Skeletal muscle satellite cell (primary cell): ENCODE measurements at regions not wholly inside any gene's neighbourhood (a gene's known extent, or its start where the extent isn't known, plus 50 kb on each side); places are given as distances from the start of the nearest gene placed in this dataset.

Experiments used
- H3K27me3 ChIP-seq: 2 replicates; pipeline ENCODE4 v1.7.0; 2013; ENCODE audit warnings: low read length; ENCODE audit not compliant: control insufficient read depth, insufficient read depth
- H3K36me3 ChIP-seq: 2 replicates; pipeline ENCODE4 v1.7.0; 2013; ENCODE audit warnings: mild to moderate bottlenecking, control low read depth, low read length; ENCODE audit not compliant: insufficient read depth
- H3K4me1 ChIP-seq: 2 replicates; pipeline ENCODE4 v1.7.0; 2013; ENCODE audit warnings: low read length; ENCODE audit not compliant: control insufficient read depth, insufficient read depth
- H3K4me2 ChIP-seq: 2 replicates; pipeline ENCODE4 v1.7.0; 2013; ENCODE audit warnings: mild to moderate bottlenecking, low read length
- H3K4me3 ChIP-seq: 2 replicates; pipeline ENCODE4 v1.7.0; 2013; ENCODE audit warnings: low read length
- H3K9ac ChIP-seq: 2 replicates; pipeline ENCODE4 v1.7.0; 2013; ENCODE audit warnings: mild to moderate bottlenecking, low read depth, low read length, moderate library complexity
- H3K9me3 ChIP-seq: replicated peaks from 2 replicates; pipeline ENCODE4 v1.7.0; 2013; ENCODE audit warnings: mild to moderate bottlenecking, control low read depth, low read length

GRCh38 chr5:4570047-4570995 is 569.8 kb upstream of the ADAMTS16 start:
- Histone ChIP-seq H3K4me3 (no peak overlapping the region), H3K27me3 (no peaks in the 10 kb centered on the region), H3K9ac (no peak overlapping the region), H3K4me1 (no peaks in the 10 kb centered on the region), H3K36me3 (no peaks in the 10 kb centered on the region), H3K4me2 (no peak overlapping the region), H3K9me3 (peaks cover 4% of the 10 kb centered on the region)

- Histone ChIP-seq H3K4me3 (no peak overlapping the region), H3K4me2 (no peak overlapping the region), H3K9ac (no peak overlapping the region), H3K9me3 (peaks cover 4% of the 10 kb centered on the region), H3K4me1 (no peaks in the 10 kb centered on the region), H3K27me3 (no peaks in the 10 kb centered on the region), H3K36me3 (no peaks in the 10 kb centered on the region)
Observed at GRCh38 chr5:4571248-4571948, 568.7 kb upstream of the ADAMTS16 start.

GRCh38 chr5:4572311-4573100 is 567.6 kb upstream of the ADAMTS16 start:
- Histone ChIP-seq H3K9me3 (peaks cover 4% of the 10 kb centered on the region), H3K4me3 (no peak overlapping the region), H3K9ac (no peak overlapping the region), H3K36me3 (no peaks in the 10 kb centered on the region), H3K4me2 (no peak overlapping the region), H3K4me1 (no peaks in the 10 kb centered on the region), H3K27me3 (no peaks in the 10 kb centered on the region)

GRCh38 chr5:4575608-4576007 is 564.5 kb upstream of the ADAMTS16 start:
- H3K4me3 ChIP-seq = no peak overlapping the region
- no peaks in the 10 kb centered on the region for H3K4me1 ChIP-seq
- H3K9ac ChIP-seq = no peak overlapping the region
- H3K27me3 ChIP-seq = no peaks in the 10 kb centered on the region
- peaks cover 8% of the 10 kb centered on the region for H3K9me3 ChIP-seq
- no peak overlapping the region for H3K4me2 ChIP-seq
- H3K36me3 ChIP-seq = no peaks in the 10 kb centered on the region

GRCh38 chr5:4576161-4576748 is 563.9 kb upstream of the ADAMTS16 start:
- no peaks in the 10 kb centered on the region for H3K27me3 ChIP-seq
- peaks cover 13% of the 10 kb centered on the region for H3K9me3 ChIP-seq
- no peak overlapping the region for H3K9ac ChIP-seq
- no peaks in the 10 kb centered on the region for H3K4me1 ChIP-seq
- H3K36me3 ChIP-seq = no peaks in the 10 kb centered on the region
- H3K4me3 ChIP-seq = no peak overlapping the region
- H3K4me2 ChIP-seq = no peak overlapping the region

- Histone ChIP-seq H3K9ac (no peak overlapping the region), H3K9me3 (peaks cover 13% of the 10 kb centered on the region), H3K27me3 (no peaks in the 10 kb centered on the region), H3K4me1 (no peaks in the 10 kb centered on the region), H3K4me2 (no peak overlapping the region), H3K4me3 (no peak overlapping the region), H3K36me3 (no peaks in the 10 kb centered on the region)
Observed at GRCh38 chr5:4576908-4577307, 563.2 kb upstream of the ADAMTS16 start.

GRCh38 chr5:4579679-4580078 is 560.5 kb upstream of the ADAMTS16 start:
- Histone ChIP-seq H3K9me3 (peaks cover 12% of the 10 kb centered on the region), H3K36me3 (no peaks in the 10 kb centered on the region), H3K9ac (no peak overlapping the region), H3K4me3 (no peak overlapping the region), H3K27me3 (no peaks in the 10 kb centered on the region), H3K4me2 (no peak overlapping the region), H3K4me1 (no peaks in the 10 kb centered on the region)

GRCh38 chr5:4580772-4581171 is 559.4 kb upstream of the ADAMTS16 start:
- Histone ChIP-seq H3K4me1 (no peaks in the 10 kb centered on the region), H3K4me3 (no peak overlapping the region), H3K9ac (no peak overlapping the region), H3K36me3 (no peaks in the 10 kb centered on the region), H3K27me3 (no peaks in the 10 kb centered on the region), H3K9me3 (peaks cover 12% of the 10 kb centered on the region), H3K4me2 (no peak overlapping the region)

GRCh38 chr5:4581289-4581688 is 558.8 kb upstream of the ADAMTS16 start:
- Histone ChIP-seq H3K9ac (no peak overlapping the region), H3K4me1 (no peaks in the 10 kb centered on the region), H3K36me3 (no peaks in the 10 kb centered on the region), H3K9me3 (peaks cover 12% of the 10 kb centered on the region), H3K4me3 (no peak overlapping the region), H3K4me2 (no peak overlapping the region), H3K27me3 (no peaks in the 10 kb centered on the region)

GRCh38 chr5:4584982-4585381 is 555.1 kb upstream of the ADAMTS16 start:
- Histone ChIP-seq H3K9ac (no peak overlapping the region), H3K36me3 (no peaks in the 10 kb centered on the region), H3K9me3 (peaks cover 8% of the 10 kb centered on the region), H3K4me1 (no peaks in the 10 kb centered on the region), H3K4me3 (no peak overlapping the region), H3K27me3 (no peaks in the 10 kb centered on the region), H3K4me2 (no peak overlapping the region)

- H3K27me3 ChIP-seq = no peaks in the 10 kb centered on the region
- no peak overlapping the region for H3K9ac ChIP-seq
- H3K4me1 ChIP-seq = no peaks in the 10 kb centered on the region
- no peak overlapping the region for H3K4me3 ChIP-seq
- H3K9me3 ChIP-seq = peaks cover 3% of the 10 kb centered on the region
- H3K36me3 ChIP-seq = no peaks in the 10 kb centered on the region
- H3K4me2 ChIP-seq = no peak overlapping the region
Observed at GRCh38 chr5:4613440-4613839, 526.7 kb upstream of the ADAMTS16 start.
